NCI-H345 treated with DMSO at 0.1 percent for 48 hours (cell line): ENCODE measurements at regions not wholly inside any gene's neighbourhood (a gene's known extent, or its start where the extent isn't known, plus 50 kb on each side); places are given as distances from the start of the nearest gene placed in this dataset.
"Not testable (repeated sequence)": the region's sequence is repeated elsewhere in the genome, so short reads cannot be mapped to it uniquely, and the experiment has no call there.

ENCODE experiments used
- DNase-seq: peaks from one replicate; lab custom pipeline; 2025; ENCODE audit not compliant: unreplicated experiment; lab: John Stamatoyannopoulos, UW

DNA sequence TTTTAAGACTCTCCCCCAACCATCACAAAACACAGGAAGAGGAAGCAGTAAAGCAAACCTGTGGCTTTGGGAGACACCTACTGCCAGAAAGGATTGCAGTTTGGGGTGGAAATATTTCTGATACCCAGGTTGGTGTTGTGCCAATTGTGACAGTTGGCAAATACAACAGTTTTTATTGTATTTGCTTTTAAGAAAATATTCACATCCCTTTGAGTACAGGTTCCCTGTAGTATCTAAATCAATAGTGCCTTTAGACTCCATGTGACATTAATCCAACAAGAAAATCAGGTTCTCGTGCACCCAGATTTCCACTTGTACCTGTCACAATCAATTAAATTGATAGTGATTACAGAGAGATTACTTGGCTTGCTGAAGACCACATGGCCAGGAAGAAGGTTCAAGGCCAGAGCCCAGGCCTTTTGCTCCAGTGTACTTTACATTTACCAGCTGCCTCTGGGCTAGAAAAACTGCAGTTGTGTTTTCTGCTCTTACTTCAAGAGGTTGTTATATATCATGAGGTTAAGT is 361.2 kb downstream of the ATP23 start:
- DNase-seq, result peak; percentile 20

DNA sequence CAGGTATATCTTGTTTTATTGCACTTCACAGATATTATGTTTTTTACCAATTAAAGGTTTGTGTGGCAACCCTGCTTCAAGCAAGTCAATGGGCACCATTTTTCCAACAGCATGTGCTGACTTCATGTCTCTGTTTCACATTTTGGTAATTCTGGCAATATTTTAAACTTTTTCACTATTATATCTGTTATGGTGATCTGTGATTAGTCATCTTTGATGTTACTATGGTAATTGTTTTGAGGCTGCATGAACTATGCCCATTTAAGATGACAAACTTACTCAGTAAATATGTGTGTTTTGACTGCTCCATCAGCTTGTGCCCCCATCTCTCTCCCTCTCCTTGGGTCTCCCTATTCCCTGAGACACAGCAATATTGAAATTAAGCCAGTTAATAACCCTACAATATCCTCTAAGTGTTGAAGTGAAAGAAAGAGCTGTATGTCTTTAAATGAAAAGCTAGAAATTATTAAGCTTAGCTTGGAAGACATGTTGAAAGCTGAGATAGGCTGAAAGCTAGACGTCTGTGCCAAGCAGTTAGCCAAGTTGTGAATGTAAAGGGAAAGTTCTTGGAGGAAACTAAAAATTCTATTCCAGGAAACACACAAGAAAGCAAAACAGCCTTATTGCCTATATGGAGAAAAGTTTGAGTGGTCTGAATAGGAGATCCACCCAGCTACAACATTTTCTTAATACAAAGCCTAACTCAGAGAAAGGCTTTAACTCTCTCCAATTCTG is 365.1 kb downstream of the ATP23 start:
- DNase-seq, result no peak

DNA sequence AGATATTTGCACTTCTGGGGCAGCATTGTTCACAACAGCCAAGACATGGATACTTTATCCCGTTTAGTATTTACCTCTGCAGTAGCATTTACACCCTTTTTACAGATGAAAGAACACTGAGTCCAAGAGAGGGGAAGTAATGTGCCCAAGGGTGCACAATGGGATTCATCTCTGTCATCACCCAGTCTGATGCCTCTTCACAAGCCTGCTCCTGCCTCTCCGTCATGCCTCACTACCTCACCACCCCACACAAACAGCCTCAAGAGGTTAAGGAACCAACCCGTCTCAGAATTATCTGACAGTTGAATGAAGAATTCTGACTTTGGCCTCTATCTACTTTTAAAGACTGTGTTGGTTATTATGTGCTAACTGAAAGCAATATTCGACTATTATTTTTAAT is 368.4 kb downstream of the ATP23 start:
- no peak for DNase-seq

DNA sequence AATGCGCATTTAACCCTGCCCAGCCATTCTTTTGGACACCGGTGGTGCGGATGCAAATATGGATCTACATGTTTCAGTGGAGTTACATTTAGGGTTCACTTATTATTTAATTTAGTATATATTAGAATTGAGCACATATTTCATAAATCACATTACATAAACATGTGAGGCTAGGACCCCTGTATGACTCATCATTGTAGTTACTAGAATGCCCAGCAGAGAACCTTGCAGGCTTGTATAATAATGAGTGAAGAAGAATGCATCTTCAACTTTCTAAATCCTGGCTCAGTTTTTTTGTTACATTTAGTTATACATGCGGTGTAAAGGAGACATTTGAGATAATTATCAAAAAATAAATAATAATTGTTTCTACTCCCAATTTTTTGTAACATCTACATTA is 369.0 kb downstream of the ATP23 start:
- no peak for DNase-seq

DNA sequence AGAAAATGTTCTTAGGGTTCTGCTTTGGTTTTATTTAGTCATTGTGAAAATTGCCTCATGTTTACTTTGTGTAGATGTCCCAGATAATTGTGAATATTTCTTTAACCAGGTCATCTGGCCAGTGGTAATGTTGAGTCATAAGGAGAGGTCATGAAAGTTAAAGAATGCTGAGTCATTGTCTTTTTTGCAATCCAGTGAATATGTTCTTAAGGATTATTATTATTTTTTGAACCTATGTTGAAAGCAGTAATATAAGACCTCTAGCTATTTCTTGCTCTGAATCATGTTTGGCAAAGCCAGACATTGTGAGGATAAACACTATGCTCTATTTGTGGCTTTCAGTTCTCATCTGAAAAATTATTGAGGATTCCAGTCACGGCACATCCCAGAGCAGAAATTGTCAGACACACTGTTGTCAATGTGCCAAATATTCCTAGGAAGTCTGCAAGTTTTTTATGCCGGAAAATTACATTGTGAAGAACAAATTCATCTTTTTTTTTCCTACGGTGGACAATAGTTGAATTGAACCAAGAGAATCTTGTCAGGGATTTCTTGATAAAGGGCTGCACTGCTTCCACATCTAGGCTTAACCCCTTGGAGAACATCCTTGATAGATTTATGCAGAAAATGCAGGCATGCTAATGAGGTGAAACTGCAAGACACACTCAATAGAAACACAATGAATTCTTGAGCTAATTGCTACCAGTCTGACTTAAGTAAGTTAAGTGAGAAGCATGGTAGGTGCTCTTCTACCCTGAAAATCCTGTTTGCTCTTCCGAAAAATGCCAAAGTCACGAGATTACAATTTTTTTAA is 369.6 kb downstream of the ATP23 start:
- DNase-seq, result no peak

DNA sequence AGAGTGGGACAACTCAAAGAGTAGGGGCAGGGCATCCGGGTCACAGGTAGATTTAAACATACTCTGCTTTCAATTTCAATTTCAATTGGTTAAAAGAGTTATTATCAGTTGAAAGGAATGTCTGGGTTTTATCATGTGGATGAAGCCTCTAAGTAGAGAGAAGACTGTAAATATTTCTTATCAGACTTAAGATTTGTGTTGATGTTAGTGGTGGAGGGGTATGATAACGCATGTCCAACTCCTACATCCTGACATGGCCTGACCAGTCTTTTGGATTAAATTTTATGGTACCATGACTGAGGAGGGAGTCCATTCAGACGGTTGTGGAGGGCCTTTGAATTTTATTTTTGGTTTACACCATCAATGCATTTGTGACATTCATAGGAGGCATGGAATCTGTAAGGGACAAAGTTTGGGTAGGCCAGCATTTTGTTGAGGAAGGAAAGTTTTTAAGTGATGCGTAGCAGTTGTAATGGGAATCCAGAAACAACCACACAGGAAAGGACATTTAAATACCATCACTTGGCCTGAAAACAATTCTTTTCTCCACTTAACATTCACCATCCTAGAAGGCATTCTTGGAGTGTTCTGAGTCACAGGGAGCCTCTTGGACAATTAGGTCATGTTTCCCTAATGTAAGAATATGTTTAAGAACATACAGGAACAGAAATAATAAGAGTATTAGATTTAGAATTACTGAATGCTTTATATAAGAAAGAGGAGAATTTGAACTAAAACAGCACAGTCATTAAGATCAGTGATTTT is 371.9 kb downstream of the ATP23 start:
- no peak for DNase-seq

DNA sequence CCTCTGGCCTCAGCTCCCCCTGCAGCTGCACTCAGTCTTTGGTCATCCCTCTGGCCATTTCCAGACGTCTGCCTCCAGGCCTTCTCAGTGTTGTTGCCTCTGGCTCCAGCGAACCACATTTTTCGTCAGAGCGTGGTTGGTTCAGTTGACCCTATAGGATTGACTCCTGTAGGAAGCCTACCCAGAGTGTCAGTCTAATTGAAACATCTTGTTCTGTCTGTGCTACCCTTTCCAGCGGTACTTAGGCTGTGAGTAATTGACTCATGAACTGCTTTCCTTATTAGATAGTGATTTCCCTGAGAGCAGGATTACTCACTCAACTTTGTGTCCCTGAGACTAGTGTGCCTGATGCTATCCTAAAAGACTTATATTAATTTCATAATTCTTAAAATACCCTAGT is 373.2 kb downstream of the ATP23 start:
- no peak for DNase-seq

DNA sequence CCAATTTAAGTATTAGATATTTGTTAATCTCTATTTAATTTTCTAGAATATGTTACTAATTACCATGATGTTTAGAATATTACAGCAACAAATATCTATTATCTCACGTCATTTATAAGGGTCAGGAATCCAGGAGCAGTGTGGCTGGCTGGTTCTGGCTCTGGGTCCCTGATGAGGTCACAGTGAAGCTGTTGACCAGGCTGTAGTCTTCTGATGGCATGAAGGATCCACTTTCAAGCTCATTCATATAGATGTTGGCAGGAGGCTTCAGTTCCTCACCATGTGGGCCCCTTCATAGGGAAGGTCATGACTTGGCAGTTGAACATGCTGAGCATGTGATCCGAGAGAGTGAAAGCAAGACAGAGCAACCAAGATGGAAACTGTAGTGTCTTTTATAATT is 375.6 kb downstream of the ATP23 start:
- no peak for DNase-seq

DNA sequence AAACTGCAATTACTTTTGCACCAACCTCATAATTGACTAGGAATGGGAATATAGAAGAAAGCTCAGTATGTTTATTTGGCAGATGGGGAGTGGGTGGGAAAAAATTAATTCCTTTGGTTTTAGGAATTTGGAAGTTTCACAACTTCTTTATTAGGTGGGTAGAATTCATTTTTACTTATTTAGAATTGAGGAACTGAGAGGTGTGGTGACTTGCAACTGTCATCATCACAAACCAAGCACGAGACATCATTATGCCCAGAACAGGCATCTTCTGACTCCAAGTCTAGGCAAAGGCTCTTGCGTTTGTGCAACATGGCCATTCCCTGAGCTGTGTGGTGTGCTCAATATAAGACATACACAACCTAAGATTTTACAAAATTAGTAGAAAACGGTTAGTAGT is 380.0 kb downstream of the ATP23 start:
- no peak for DNase-seq

DNA sequence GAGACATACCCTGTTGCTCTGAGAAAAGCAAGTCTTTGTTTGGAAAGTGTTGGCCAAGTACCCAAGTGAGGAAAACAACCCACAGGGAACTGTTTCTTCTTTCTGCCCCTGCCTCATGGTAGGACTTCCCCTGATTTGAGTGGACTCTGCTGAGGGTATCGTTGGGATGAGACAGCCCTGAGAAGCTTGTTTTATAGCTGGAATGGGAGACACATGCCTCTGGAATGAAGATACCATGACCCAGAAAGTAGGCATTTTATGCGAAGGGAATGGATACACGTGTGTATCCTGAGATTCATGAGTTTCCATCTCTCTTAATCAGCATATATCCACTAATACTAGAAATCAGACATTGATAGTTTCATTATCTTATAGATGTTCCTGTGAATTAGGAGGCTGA is 382.3 kb downstream of the ATP23 start:
- no peak for DNase-seq

DNA sequence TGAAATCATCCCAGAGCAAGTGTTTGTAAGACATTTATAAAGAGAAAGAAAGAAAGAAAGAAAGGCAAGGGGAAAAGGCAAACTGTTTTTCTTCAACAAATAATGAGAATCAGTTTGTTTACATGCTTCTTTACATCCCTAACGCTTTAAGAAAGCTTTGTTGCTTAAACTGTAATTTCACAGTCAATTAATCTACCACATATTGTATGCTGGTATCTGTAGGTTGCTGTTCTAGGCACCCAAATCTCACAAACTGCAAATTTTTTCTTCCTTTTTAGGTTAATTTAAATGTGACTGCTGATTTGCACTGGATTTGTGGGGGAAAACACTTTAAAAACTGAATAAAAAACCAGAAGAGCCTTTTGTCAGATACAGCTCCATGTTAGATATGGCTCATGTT is 384.2 kb downstream of the ATP23 start:
- no peak for DNase-seq

DNA sequence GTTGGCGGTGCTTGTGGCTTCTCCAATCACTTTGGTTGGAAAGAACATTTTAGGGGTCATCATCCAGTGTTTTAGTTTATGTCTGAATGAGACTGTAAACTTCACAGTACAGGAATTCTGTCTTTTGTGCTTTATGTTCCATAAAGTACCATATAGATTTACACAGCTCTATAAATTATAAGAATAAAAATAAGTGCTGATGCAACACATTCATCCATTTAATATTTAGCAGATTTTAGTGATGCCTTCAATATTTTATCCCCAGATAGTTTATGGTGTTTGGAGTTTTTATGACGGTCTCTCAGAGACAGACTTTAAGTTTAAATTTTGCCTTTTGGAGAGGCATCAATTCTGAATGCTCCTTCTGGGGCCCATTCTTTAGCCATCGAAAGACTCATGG is 385.2 kb downstream of the ATP23 start:
- DNase-seq, result no peak

DNA sequence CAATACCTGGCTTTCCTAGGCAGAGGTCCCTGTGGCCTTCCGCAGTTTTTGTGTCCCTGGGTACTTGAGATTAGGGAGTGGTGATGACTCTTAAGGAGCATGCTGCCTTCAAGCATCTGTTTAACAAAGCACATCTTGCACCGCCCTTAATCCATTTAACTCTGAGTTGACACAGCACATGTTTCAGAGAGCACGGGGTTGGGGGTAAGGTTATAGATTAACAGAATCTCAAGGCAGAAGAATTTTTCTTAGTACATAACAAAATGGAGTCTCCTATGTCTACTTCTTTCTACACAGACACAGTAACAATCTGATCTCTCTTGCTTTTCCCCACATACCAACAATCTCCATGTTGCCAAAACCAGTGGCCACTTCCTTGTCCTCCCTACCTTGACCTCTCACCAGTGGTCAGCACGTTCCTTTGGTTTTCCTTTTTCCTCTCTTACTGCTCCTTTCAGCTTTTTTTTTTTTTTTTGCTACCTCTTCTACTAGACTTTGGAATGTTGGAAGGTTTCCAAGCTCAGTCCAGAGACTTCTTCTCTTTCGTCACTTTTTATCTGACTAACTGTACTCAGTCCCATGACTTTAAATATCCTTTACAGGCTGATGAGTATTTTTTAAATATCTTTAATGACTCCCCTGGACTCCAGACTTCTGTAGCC is 395.3 kb downstream of the ATP23 start:
- not testable (repeated sequence) for DNase-seq

DNA sequence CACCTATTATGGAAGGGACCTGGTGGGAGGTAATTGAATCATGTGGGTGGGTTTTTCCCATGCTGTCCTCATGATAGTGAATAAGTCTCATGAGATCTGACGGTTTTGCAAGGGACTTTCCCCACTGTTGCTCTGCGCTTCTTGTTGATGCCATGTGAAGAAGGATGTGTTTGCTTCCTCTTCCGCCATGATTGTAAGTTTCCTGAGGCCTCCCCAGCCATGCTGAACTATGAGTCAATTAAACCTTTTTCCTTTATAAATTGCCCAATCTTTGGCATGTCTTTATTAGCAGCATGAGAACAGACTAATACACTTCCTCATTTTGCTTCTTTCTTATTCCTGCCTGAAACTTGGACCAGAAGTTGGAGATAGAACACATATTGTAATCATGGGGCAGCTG is 396.2 kb downstream of the ATP23 start:
- DNase-seq, result not testable (repeated sequence)

DNA sequence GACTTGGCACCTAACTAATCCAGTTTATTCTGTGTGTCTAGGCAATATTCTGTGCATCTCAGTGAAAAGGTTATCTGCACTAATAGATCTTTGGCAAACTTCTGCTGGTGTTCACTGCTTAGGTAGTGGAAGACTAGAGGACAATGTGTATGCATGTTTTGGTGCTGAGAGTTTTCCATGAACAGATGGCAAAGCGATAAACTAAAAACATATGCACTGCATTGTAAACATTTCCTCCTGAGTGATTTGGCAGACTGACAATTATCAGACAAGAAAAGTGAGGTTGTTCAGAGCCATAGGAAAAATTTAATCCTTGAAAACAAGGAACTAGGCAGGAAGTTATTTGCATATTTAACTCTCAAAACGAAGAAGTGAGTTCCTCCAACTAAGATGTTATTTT is 400.4 kb downstream of the ATP23 start:
- peak; percentile 42 for DNase-seq

DNA sequence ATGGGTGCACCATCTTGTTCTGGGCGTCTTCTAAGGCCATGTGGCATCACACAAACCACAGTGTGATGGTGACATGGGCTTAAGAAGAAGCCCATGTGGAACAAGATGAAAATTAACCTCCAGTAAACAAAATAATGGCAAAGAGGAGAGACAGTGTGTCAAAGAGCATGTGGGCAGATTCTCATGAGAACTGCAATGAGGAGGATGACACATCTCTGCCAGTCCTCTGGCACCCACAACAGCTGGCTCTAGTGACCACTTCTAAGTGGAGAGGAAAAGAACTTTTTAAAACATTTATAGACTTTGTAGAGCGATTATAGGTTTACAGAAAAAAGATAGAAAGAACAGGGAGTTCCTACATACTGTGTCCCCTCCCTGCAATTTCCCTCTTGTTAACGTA is 401.4 kb downstream of the ATP23 start:
- DNase-seq, result no peak

DNA sequence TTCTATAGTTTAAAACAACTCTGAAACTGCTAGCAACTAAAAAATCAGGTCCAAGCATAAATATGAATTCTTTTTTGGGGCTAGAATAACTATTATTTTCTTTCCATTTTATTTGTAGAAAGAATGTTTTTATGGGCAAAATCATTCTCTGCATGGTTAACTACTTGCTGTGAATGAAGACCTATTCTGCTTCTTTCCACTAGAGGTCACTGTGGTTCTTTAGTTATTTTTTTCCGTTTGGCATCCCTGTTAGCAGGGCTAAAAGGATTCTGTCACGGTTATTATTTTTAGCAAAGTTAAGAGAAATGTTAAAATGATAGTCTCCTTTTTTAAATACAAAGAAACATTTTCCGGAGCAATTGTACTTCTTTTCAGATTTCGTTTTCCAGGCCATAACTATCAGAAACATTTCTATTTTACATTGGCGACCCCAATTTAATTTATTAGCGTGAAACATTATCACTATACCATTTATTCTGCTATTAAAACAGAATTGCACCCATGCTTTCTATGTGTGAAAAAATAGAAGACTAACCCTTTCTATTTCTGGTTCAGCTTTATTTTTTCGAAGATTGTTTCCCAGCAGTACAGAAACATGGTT is 404.8 kb downstream of the ATP23 start:
- DNase-seq, result peak; percentile 67

DNA sequence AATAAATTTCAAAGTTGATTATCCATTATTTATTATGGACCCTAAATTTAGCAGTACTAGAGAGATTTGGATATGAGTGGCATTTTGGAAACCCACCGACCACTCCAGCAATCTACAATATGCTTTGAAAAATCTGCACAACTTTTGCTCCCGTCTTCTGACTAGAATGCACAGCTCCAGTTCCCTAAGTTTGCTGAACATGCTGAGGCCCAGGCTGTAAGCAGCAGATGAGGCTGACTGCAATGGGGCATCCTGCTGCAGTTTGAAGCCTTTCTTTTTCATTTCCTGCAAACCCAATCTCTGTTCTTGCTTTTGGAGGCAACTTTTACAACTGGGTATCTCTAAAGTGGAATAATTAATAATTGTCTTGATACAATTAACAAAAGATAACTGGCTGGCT is 405.8 kb downstream of the ATP23 start:
- no peak for DNase-seq

DNA sequence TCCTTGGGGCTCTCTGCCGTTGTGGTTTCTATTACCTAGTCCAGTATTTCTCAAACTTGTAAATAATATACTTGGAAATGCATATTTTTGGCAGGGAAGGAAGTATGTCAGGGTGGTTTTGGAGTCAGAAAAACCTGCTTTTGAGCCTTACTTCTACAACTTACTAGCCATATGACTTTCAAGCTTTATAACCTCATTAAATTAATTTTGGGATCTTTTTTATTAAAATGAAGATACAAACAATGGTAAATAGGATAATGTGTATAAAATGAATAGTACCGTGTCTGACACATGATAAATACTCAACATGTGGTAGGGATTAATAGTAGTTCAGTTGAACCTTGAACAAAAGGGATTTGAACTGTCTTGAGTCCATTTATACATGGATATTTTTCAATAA is 406.3 kb downstream of the ATP23 start:
- no peak for DNase-seq

DNA sequence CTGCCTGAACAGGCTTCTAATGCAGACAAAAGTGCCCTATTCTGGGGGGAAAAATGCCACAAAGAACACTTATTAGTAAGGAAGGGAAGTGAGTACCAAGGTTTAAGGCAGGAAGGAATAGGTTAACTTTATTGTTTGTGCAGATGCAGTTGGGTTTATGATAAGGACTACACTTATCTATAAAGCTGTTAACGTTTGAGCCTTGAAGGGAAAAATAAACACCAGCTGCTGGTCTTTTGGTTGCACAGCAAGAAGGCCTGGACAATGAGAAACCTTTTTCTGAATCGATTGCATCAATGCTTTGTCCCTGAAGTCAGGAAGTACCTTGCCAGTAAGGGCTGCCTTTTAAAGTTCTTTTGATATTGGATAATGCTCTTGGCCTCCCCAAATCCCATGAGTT is 407.8 kb downstream of the ATP23 start:
- no peak for DNase-seq

DNA sequence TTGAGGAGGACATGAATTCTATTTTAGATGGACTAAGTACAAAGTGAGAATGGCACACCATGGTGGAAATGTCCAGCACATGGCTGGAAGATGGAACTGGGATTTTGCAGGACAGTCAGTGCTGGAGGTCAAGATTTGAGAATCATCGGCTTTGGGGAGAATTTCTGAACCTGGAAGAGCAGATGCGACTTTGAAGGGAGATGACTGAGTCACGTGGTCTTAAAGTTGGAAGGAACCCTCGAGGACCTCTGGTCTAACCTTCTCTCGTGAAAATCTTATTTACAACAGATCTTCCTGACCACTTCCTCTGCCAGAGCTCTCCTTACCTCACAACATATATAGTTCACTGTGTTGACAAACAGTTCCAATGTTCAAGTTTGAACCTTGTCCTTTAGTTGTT is 415.4 kb downstream of the ATP23 start:
- no peak for DNase-seq
